SK-N-SH (cell line): ENCODE measurements at regions not wholly inside any gene's neighbourhood (a gene's known extent, or its start where the extent isn't known, plus 50 kb on each side); places are given as distances from the start of the nearest gene placed in this dataset.

Experiments used
- CTCF ChIA-PET: fragments of 300-600, 350-600 bp; formaldehyde crosslinking; extraction: SDS; loops from one replicate; lab custom pipeline; 2021; lab: Yijun Ruan, JAX
- POLR2A ChIA-PET: fragments of 350-600 bp; sonication (Branson Sonifier 250); formaldehyde crosslinking; extraction: SDS; loops from one replicate; lab custom pipeline; 2020; ENCODE audit warnings: antibody characterized with exemption, inconsistent platforms; lab: Yijun Ruan, JAX
- DNase-seq: peaks from one replicate; pipeline ENCODE4 v3.0.0; 2012
- H2AFZ ChIP-seq: fragments of 200-600 bp; sonication (generic); 2 replicates; pipeline ENCODE4 v1.8.1; 2016; ENCODE audit warnings: antibody characterized with exemption, mild to moderate bottlenecking, low read depth
- H3F3A ChIP-seq: fragments of 200-600 bp; sonication (generic); replicated peaks from 2 replicates; pipeline ENCODE3; 2016; ENCODE audit warnings: antibody characterized with exemption, mild to moderate bottlenecking; ENCODE audit not compliant: insufficient read depth
- H3K27ac ChIP-seq, 2 experiments: fragments of 200-500 bp in 1 of 2; fragments of 200-600 bp in 1 of 2; sonication (Bioruptor generic) in 1 of 2; sonication (generic), shearing (Covaris generic) in 1 of 2; 2 replicates each; pipeline versions ENCODE4 v1.5.1 to v1.6.1; 2014 to 2016; ENCODE audit warnings: low read depth in 2 of 2, inconsistent platforms in 1 of 2, low read length in 1 of 2, mild to moderate bottlenecking in 1 of 2, mixed read lengths in 1 of 2
- H3K27me3 ChIP-seq: fragments of 200-600 bp; sonication (generic), shearing (Covaris generic); 2 replicates; pipeline ENCODE4 v1.6.1; 2016; ENCODE audit warnings: mixed run types; ENCODE audit not compliant: insufficient read depth
- H3K36me3 ChIP-seq, 2 experiments: fragments of 200-500 bp in 1 of 2; fragments of 200-600 bp in 1 of 2; sonication (Bioruptor generic) in 1 of 2; sonication (generic) in 1 of 2; replicated peaks in 1 of 2; 2 replicates each; pipeline versions ENCODE3 to v1.5.1; 2014 to 2016; ENCODE audit warnings: low read length in 1 of 2, mild to moderate bottlenecking in 1 of 2; ENCODE audit not compliant: insufficient read depth in 2 of 2, control insufficient read depth in 1 of 2
- H3K4me1 ChIP-seq, 2 experiments: fragments of 200-500 bp in 1 of 2; fragments of 200-600 bp in 1 of 2; sonication (Bioruptor generic) in 1 of 2; sonication (generic), shearing (Covaris generic) in 1 of 2; 2 replicates each; pipeline versions ENCODE4 v1.5.1 to v1.6.1; 2014 to 2016; ENCODE audit warnings: low read depth in 1 of 2, low read length in 1 of 2, mixed run types in 1 of 2; ENCODE audit not compliant: insufficient read depth in 2 of 2, control insufficient read depth in 1 of 2
- H3K4me2 ChIP-seq: fragments of 200-600 bp; sonication (generic), shearing (Covaris generic); 2 replicates; pipeline ENCODE4 v1.6.1; 2017; ENCODE audit warnings: mixed run types
- H3K4me3 ChIP-seq, 2 experiments: fragments of 200-500 bp in 1 of 2; fragments of 200-600 bp in 1 of 2; sonication (Bioruptor generic) in 1 of 2; sonication (generic), shearing (Covaris generic) in 1 of 2; 2 replicates each; pipeline versions ENCODE4 v1.5.1 to v1.8.1; 2014 to 2016; ENCODE audit warnings: low read depth in 2 of 2, inconsistent platforms in 1 of 2, low read length in 1 of 2, mild to moderate bottlenecking in 1 of 2, mixed read lengths in 1 of 2, moderate library complexity in 1 of 2
- H3K79me2 ChIP-seq: fragments of 200-600 bp; sonication (generic); 2 replicates; pipeline ENCODE4 v1.8.1; 2017; ENCODE audit warnings: mild to moderate bottlenecking; ENCODE audit not compliant: insufficient read depth
- H3K9ac ChIP-seq: fragments of 200-600 bp; sonication (generic); 2 replicates; pipeline ENCODE4 v1.6.1; 2017; ENCODE audit warnings: mixed run types
- H3K9me2 ChIP-seq: fragments of 200-600 bp; sonication (generic); 2 replicates; pipeline ENCODE4 v1.6.1; 2017; ENCODE audit warnings: mixed run types
- H3K9me3 ChIP-seq: fragments of 200-600 bp; sonication (generic); 2 replicates; pipeline ENCODE4 v1.6.1; 2017; ENCODE audit warnings: mixed run types, mild to moderate bottlenecking, moderate library complexity
- H4K20me1 ChIP-seq: fragments of 200-600 bp; sonication (generic); 2 replicates; pipeline ENCODE4 v1.6.1; 2017; ENCODE audit warnings: mild to moderate bottlenecking, mixed run types; ENCODE audit not compliant: insufficient read depth
- CHD2 ChIP-seq: fragments of 150-350 bp; IDR thresholded peaks from 2 replicates; pipeline ENCODE4 v1.6.1; 2018; ENCODE audit warnings: low read length; ENCODE audit not compliant: partially characterized antibody
- EP300 ChIP-seq, 2 experiments: IDR thresholded peaks; 2 replicates each; pipeline versions ENCODE4 v1.4.0 to v1.6.1; 2012; ENCODE audit warnings: borderline replicate concordance in 1 of 2, low read depth in 1 of 2, low read length in 1 of 2
- EZH2phosphoT487 ChIP-seq: fragments of 200-600 bp; sonication (generic); IDR thresholded peaks from 2 replicates; pipeline ENCODE4 v1.6.1; 2017; ENCODE audit warnings: low read depth, mixed run types, mild to moderate bottlenecking, antibody characterized with exemption, moderate library complexity, borderline replicate concordance
- FOSL2 ChIP-seq: IDR thresholded peaks from 2 replicates; pipeline ENCODE4 v1.4.0; 2012; ENCODE audit warnings: low read depth, mild to moderate bottlenecking, moderate library complexity, borderline replicate concordance
- FOXJ3 ChIP-seq: sonication (generic); formaldehyde crosslinking; IDR thresholded peaks from 2 replicates; pipeline ENCODE4 v1.5.1; 2020; ENCODE audit warnings: mild to moderate bottlenecking, missing genetic modification reagents
- JUND ChIP-seq: IDR thresholded peaks from 2 replicates; pipeline ENCODE4 v1.4.0; 2012
- MEF2A ChIP-seq: IDR thresholded peaks from 2 replicates; pipeline ENCODE4 v1.4.0; 2012; ENCODE audit warnings: low read depth, borderline replicate concordance
- NFIC ChIP-seq: IDR thresholded peaks from 2 replicates; pipeline ENCODE4 v1.4.0; 2012; ENCODE audit warnings: borderline replicate concordance
- POLR2AphosphoS5 ChIP-seq: IDR thresholded peaks from 2 replicates; pipeline ENCODE4 v1.6.1; 2012; ENCODE audit warnings: low read depth, low read length
- RAD21 ChIP-seq: IDR thresholded peaks from 2 replicates; pipeline ENCODE4 v1.6.1; 2012; ENCODE audit warnings: mild to moderate bottlenecking, low read length
- RFX5 ChIP-seq: IDR thresholded peaks from 2 replicates; pipeline ENCODE4 v1.6.1; 2012; ENCODE audit warnings: mild to moderate bottlenecking, improper control_type of control experiment, low read length
- RXRA ChIP-seq: IDR thresholded peaks from 2 replicates; pipeline ENCODE4 v1.4.0; 2012; ENCODE audit warnings: low read depth, mild to moderate bottlenecking, borderline replicate concordance
- SMC3 ChIP-seq: IDR thresholded peaks from 2 replicates; pipeline ENCODE4 v1.6.1; 2012; ENCODE audit warnings: low read depth, low read length, improper control_type of control experiment
- TCF12 ChIP-seq: IDR thresholded peaks from 2 replicates; pipeline ENCODE4 v1.4.0; 2012
- TEAD4 ChIP-seq: IDR thresholded peaks from 2 replicates; pipeline ENCODE4 v1.4.0; 2012; ENCODE audit warnings: mild to moderate bottlenecking, borderline replicate concordance; ENCODE audit not compliant: insufficient read depth
- WGBS: methylation state at CpG from one replicate; pipeline ENCODE4 v1.1.6; 2017; ENCODE audit warnings: low lambda C conversion rate; 5-methylcytosine and 5-hydroxymethylcytosine counted together
- TF ChIP-seq, protein P1 (sequence below): IDR thresholded peaks from 2 replicates; pipeline ENCODE4; 2012
- TF ChIP-seq, protein P2 (sequence below): IDR thresholded peaks from 2 replicates; pipeline ENCODE4 v1.4.0; 2012; ENCODE audit warnings: low read depth, borderline replicate concordance
- TF ChIP-seq, protein P3 (sequence below): IDR thresholded peaks from 2 replicates; pipeline ENCODE4 v1.4.0; 2012; ENCODE audit warnings: low read depth
- TF ChIP-seq, protein P4 (sequence below): IDR thresholded peaks from 2 replicates; pipeline ENCODE4 v1.4.0; 2012; ENCODE audit warnings: low read depth, borderline replicate concordance
- TF ChIP-seq, protein P5 (sequence below): fragments of 200-600 bp; sonication (generic); IDR thresholded peaks from 2 replicates; pipeline ENCODE4 v1.6.1; 2017; ENCODE audit warnings: antibody characterized with exemption, mild to moderate bottlenecking, moderate library complexity

DNA sequence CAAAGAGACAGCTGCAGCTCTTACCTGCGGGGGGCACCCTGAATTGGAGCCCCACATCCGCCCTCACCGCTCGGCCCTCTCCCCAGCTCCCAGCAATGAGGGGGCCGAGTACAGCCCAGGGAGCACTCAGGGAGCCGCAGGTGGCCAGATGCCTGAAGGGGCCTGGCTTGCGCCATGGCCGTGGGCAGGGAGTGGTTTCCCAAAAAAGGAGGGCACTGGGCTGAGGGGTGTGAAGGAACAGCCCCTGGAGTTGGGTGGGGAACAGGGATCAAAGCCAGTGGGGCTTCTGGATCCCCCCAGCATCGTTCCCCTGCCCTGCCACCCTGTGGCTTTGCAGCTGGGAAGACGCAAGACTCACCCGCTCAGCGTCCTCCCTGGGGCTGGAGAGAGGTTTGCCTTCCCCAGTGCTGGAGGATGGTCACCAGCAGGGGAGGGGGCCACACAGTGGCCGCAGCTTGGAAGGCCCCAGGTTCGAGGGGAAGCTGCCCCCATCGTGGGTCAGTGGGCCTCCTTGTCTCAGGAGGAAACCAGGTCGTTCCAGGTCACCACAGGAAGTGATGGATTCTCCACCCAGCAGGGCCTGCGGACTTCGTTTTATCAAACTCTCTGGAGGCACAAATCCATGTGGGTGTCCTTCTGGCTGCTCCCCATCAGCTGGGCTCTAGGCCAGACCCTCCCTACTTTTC is 68.2 kb upstream of the HPCAL1 start:
- Histone ChIP-seq H3F3A (no peaks in the 10 kb centered on the region), H3K27me3 (no peaks in the 10 kb centered on the region; the same call in 1 of the 2 replicates), H2AFZ (no peak overlapping the region), H3K4me3 (no peak overlapping the region), H3K9me3 (no peaks in the 10 kb centered on the region), H4K20me1 (no peaks in the 10 kb centered on the region), H3K4me1 (peaks cover 0 to 5% of the 10 kb centered on the region in 2 experiments; a peak in 1 of 4 replicates), H3K4me2 (no peak overlapping the region), H3K9me2 (no peaks in the 10 kb centered on the region), H3K27ac (no peak overlapping the region), H3K9ac (no peak overlapping the region), H3K36me3 (no peaks in the 10 kb centered on the region), H3K79me2 (no peaks in the 10 kb centered on the region)
- ChIA-PET CTCF (interaction anchor here (1.1 to 1.8 kb wide), 2 partner anchors 22 to 175 kb away, joined by 3 to 5 read pairs; no protein-coding TSS in a partner anchor), POLR2A (no interaction called here)
- WGBS = 65% methylated on average over 14 of the region's 18 CpGs
- TF ChIP-seq, protein P1, sequence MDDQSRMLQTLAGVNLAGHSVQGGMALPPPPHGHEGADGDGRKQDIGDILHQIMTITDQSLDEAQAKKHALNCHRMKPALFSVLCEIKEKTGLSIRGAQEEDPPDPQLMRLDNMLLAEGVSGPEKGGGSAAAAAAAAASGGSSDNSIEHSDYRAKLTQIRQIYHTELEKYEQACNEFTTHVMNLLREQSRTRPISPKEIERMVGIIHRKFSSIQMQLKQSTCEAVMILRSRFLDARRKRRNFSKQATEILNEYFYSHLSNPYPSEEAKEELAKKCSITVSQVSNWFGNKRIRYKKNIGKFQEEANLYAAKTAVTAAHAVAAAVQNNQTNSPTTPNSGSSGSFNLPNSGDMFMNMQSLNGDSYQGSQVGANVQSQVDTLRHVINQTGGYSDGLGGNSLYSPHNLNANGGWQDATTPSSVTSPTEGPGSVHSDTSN = no peak
- TF ChIP-seq FOXJ3 (CRISPR knock-in tag) (no peak), TEAD4 (no peak), TCF12 (no peak), POLR2AphosphoS5 (no peak), RXRA (no peak), NFIC (no peak), EP300 (IDR thresholded peaks at IDR 0.05; ENCODE audit: borderline replicate concordance in 1 of 2, low read depth in 1 of 2, low read length in 1 of 2) (no peak), JUND (no peak), RAD21 (no peak), EZH2phosphoT487 (no peak), SMC3 (no peak), RFX5 (no peak), FOSL2 (no peak), MEF2A (no peak), CHD2 (no peak)
- TF ChIP-seq, protein P2, sequence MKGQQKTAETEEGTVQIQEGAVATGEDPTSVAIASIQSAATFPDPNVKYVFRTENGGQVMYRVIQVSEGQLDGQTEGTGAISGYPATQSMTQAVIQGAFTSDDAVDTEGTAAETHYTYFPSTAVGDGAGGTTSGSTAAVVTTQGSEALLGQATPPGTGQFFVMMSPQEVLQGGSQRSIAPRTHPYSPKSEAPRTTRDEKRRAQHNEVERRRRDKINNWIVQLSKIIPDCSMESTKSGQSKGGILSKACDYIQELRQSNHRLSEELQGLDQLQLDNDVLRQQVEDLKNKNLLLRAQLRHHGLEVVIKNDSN = no peak
- TF ChIP-seq, protein P3, sequence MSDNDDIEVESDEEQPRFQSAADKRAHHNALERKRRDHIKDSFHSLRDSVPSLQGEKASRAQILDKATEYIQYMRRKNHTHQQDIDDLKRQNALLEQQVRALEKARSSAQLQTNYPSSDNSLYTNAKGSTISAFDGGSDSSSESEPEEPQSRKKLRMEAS = no peak
- TF ChIP-seq, protein P4, sequence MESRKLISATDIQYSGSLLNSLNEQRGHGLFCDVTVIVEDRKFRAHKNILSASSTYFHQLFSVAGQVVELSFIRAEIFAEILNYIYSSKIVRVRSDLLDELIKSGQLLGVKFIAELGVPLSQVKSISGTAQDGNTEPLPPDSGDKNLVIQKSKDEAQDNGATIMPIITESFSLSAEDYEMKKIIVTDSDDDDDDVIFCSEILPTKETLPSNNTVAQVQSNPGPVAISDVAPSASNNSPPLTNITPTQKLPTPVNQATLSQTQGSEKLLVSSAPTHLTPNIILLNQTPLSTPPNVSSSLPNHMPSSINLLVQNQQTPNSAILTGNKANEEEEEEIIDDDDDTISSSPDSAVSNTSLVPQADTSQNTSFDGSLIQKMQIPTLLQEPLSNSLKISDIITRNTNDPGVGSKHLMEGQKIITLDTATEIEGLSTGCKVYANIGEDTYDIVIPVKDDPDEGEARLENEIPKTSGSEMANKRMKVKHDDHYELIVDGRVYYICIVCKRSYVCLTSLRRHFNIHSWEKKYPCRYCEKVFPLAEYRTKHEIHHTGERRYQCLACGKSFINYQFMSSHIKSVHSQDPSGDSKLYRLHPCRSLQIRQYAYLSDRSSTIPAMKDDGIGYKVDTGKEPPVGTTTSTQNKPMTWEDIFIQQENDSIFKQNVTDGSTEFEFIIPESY = no peak
- TF ChIP-seq, protein P5, sequence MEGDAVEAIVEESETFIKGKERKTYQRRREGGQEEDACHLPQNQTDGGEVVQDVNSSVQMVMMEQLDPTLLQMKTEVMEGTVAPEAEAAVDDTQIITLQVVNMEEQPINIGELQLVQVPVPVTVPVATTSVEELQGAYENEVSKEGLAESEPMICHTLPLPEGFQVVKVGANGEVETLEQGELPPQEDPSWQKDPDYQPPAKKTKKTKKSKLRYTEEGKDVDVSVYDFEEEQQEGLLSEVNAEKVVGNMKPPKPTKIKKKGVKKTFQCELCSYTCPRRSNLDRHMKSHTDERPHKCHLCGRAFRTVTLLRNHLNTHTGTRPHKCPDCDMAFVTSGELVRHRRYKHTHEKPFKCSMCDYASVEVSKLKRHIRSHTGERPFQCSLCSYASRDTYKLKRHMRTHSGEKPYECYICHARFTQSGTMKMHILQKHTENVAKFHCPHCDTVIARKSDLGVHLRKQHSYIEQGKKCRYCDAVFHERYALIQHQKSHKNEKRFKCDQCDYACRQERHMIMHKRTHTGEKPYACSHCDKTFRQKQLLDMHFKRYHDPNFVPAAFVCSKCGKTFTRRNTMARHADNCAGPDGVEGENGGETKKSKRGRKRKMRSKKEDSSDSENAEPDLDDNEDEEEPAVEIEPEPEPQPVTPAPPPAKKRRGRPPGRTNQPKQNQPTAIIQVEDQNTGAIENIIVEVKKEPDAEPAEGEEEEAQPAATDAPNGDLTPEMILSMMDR = no peak
- TF ChIP-seq, all 33 proteins: peak for 0
- no peak for DNase-seq
